Activated CD8-positive, alpha-beta memory T cell treated with anti-CD3 and anti-CD28 coated beads for 48 hours (primary cell): ENCODE measurements at regions not wholly inside any gene's neighbourhood (a gene's known extent, or its start where the extent isn't known, plus 50 kb on each side); places are given as distances from the start of the nearest gene placed in this dataset.

ENCODE experiments used
- DNase-seq, 3 experiments: peaks; one replicate each; pipeline ENCODE4 v3.0.0-alpha.2; 2020; ENCODE audit warnings: low read depth in 2 of 3, low spot score in 2 of 3

DNA sequence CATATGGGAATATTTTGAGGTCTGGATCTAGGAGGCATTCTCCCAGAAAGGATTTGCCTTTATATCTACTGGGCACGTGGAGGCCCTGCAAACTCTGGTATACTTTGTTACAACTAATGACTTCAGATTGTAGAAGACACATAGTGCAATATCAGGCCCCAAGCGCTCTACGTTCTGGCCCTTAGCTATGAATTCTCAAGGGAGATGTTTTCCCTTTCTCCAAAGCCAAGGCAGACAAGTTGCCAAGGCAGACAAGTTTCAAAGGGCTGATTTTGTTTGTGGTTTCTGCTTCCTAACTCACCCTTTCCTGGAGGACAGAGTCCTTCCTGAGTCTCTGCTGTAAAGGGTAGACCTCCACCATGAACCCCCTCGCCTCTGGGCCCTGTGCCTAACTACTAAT is 99.4 kb upstream of the CTTNBP2 start:
- no peak for DNase-seq

DNA sequence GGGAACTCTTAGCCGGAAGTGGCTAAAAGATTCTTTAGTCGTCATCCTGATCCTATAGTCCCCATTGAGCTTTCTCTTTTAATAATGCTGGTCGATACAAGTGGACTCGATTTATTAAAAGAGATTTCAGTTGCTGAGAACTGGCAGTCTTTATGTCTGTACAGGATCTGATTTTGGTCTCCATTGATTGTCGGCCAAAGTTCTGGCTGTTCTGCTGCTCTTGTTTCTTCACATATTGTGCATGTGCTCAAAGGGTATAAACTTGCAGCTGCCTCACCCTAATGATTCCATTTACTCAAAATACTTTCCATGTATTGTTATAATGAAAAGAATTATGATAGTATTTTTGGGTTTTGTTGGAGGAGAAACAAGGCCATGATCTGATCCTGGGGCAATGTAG is 100.7 kb upstream of the CTTNBP2 start:
- no peak for DNase-seq

DNA sequence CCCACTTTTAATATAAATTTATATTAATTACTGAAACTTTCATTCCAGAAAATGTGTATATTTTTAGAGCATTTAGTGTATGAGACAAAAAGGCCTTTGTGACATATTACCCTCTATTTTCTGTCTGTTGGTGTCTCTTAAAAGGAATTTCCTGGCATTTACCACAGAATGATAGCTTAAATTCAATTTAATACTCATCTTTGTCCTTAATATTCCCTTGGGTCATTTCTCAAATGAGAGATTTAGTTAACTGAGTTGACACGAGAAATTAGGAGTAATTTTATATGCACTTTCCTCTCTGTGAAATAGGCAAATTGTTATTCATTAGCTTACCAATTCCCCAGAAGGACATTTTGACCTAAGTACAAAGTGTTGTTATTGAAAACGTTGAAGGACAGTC is 101.7 kb upstream of the CTTNBP2 start:
- DNase-seq, result no peak

DNA sequence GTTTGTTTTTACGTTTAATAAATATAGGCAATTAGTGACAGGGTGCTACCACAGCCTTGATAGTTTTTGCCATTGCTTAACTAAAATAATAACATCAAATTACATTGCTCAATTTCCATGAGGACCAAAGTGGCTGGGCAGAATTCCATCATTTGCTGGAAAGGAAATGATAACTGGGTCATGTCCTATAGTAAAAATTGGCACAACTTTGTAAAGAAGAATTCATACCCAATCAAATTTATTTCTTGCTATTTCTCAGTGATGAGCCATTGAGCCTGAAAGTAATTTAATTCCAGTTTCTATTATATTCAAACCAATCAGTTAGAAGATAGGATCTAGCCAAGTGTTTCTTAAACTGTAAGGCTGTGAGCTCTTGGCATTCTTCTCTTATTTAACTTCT is 102.2 kb upstream of the CTTNBP2 start:
- no peak for DNase-seq

DNA sequence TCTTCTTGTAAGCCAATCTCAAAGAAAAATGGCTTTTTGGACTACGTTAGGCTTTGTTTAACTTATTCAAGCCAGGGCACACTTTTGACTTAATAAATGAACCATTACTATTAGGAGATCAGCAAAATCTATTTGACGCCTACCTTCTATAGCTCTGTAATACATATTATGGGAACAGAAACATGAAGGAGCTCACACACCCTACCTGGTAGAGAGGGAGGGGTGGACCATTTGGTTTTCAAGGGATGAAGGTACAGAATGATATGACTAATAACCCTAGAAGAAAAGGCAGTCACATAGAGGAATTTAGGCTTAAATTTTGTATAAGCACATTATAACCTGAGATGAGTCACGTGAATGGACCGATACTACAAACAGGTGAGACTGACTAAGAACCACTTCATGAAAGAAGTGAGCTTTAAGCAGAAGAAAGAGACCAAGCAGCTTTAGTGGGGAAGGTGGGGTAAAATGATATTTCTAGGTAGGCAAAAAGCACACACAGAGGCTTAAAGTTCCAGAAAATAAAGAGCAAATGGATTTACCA is 106.8 kb upstream of the CTTNBP2 start:
- DNase-seq, result no peak

DNA sequence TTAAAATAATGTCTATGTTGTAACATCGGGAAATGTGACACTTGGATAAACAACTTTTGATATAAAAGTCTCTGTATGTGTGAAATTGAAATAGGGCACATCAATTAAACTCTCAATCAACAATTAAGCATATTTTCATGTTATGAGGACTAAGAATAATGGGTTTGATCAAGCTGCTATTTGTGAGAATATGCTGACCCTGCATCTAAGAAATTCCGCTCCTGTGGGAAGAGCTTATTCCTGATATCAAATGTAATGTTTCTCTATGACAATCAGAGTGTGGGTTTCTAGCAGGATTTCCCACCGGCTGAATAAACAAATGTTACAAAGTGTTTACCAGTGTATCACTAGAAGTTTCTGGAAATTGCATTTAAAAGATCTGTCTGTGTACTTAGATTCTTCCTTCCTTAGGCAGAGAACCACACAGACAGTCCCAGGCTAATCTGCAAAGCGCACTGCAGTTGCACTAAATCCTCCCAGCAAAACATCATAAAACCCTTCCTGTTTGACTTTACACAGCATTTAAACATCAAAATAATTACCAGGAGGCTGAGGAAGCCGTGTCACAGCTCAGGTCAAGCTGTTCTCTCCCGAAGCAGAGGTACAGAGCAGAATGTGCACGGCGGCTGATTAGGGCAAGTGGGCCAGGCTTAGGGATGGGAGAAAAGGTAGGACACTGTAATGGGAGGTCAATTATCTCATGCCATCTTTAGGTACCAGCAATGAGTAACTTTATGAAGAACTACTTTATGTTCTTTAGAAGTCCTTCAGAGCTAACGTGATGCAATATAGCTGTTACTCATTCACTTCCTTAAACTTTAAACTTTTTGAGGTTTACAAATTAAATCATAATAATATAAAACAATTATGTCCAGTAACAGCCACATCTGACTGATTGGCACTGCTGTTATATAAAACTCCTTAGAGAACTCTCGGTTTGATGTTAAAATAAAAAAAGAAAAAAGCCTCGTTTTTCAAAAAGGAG is 109.1 kb upstream of the CTTNBP2 start:
- no peak for DNase-seq

DNA sequence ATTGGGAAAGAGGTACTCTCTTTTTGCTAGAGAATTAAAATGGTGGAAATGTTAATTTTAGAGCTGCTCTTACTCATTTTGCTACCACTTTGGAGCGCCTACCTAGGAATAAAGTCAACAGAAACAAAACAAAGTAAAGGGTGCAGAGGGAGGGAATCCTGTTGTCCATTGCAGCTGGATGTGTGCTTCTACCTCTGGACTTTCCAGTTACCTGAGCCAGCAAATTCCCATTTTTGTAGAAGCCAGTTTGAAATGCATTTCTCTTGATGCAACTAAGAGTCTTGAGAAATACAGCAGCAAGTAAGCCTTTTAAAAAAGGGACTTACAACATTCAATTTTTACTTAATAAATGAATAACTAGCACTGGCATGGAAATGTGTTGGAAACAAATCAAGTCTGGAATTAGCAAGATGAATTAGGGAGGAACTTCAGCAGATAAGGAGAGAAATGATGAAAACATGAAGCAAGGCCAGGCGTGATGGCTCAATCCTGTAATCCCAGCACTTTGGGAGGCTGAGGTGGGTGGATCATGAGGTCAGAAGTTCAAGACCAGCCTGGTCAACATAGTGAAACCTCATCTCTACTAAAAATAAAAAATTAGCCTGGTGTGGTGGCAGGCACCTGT is 113.5 kb upstream of the CTTNBP2 start:
- DNase-seq, result no peak

DNA sequence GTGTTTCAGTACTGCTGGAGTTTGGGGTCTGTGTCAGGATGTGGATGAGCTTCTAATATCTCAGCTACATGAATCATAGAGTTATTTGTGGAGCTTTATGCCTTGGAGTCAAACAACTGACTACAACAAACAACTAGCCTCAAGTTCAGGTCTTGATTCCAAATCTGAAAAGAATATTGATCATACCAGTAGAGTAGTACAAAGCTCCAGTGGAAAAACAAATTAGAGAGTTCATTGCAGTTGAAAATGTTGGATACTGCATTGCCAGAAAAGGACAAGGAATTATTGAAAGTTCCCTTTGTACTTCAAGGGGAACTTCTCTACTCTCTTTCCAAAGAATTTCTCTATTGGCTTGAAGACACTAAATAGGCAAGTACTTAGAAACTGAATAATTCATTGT is 117.6 kb upstream of the CTTNBP2 start:
- DNase-seq, result no peak

DNA sequence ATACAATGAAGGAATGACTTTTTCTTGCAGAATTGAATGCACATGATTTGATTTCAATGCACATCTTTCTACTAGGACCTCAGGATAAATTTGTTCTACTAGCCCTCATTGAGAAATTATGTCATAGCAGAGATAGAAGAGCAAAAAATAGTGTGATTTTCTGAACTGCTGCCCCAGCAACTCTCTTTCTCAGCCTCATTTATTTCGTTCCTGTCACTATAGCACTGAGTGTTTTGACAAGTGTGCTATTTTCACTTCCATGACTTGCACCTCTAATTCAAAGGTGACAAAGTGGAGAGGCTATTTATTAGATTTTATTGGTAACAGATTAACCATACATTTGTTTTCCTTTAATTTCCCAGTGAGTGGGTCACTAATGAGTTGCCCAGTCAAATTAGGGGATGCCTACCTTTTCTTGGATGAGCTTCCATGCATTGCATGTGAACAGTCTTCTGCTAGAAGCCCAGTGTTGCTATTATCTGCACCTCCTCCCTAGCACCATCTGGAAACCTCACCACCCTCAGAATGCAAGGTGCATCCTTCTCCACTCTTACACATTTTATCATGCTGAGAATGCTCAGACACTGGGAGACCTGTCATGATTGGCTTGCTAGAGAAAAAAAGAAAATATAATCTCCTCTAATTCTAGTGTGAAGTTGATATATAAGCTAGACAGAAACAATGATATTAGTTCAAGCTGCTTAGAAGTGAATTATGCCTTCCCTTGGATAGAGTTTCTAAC is 119.6 kb upstream of the CTTNBP2 start:
- DNase-seq, result no peak

DNA sequence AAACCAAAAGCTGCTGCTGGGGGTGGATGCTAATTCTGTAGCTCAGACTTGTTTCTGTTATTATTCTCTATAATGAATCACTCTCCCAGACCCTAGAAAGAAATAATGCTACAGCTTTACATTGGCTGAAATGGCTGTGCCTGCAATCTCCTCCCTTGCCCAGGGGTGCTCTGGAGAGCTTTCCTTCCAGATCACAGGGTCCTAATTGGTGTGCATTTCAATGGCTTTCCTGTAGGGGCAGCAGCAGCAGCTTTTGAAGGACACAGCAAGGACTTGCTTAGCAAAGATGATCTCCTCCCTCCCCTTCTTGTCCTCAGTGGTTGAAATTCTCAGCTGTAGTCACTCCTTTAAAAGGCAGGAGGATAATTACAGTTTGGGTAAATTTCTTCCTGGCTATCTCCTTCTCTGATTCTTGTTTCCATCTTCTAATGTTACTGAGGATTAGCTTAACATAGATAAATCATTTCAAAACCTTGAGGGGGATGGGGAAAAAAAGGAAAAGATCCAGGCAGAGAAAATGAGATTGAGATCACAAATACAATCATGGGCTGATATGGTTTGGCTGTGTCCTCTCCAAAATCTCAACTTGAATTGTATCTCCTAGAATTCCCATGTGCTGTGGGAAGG is 120.2 kb upstream of the CTTNBP2 start:
- no peak for DNase-seq

DNA sequence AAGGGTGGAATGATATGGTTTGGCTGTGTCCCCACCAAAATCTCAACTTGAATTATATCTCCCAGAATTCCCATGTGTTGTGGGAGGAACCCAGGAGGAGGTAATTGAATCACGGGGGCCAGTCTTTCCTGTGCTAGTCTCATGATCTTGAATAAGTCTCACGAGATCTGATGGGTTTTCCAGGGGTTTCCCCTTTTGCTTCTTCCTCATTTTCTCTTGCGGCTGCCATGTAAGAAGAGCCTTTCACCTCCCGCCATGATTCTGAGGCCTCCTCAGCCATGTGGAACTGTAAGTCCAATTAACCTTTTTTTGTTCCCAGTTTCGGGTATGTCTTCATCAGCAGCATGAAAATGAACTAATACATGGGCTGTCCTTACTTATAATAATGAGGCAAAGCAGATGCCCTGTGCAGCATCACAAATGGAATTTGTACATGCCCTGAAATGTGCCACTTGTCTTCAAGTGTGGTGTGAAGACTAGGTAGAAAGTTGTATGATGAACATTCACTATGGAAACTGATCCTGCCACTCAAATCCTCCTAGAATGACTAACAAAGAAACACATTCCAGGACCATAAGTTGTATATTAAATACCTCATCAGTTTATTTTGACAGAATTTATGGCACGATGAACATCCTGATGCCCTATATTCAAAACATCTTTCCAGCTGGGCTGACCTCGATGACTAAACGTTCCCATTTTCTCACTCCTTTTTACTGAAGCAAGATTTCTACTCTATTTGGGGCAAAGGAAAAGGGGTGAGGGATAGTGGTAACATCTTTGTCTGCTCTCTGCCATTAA is 122.8 kb upstream of the CTTNBP2 start:
- DNase-seq, result no peak

DNA sequence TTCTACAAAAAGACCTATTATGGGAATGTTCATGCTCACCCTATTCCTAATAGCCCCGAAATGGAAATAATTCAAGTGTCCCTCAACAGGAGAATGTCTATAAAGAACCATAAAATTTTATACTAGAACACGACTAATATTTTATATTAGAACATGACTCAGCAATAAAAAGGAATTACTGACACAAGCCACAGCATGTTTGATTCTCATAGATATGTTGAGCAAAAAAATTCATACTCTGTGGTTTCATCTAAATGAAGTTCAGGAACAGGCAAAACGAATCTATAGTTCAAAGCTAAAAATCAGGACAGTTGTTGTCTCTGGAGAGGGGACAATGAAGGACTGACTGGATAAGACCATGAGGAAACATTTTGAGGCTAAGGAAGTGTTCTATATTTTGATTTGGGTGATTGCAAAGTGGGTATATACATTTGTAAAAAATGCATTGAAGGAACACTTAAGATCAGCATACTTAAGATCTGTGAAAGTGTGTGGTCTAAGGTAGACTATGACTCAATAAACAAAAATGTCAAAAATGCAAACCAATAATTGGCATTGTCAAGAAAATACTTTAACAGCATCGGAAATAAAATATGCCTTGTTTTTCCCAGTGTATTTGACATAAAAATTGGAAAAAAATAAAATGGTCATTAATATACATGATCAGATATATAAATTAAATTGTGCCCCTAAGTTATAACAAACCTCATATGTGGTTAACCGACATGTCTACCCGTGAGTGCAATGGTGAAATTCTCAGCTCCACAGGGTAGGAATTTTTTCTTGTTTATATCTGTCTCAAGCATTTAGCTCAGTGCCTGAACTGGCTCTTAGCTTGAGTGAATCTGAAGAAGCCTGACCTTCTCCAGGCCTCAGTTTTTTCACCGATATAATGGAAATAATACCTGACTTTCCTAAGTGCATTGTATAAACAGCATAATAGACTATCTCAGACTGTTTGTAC is 124.9 kb upstream of the CTTNBP2 start:
- DNase-seq, result no peak

DNA sequence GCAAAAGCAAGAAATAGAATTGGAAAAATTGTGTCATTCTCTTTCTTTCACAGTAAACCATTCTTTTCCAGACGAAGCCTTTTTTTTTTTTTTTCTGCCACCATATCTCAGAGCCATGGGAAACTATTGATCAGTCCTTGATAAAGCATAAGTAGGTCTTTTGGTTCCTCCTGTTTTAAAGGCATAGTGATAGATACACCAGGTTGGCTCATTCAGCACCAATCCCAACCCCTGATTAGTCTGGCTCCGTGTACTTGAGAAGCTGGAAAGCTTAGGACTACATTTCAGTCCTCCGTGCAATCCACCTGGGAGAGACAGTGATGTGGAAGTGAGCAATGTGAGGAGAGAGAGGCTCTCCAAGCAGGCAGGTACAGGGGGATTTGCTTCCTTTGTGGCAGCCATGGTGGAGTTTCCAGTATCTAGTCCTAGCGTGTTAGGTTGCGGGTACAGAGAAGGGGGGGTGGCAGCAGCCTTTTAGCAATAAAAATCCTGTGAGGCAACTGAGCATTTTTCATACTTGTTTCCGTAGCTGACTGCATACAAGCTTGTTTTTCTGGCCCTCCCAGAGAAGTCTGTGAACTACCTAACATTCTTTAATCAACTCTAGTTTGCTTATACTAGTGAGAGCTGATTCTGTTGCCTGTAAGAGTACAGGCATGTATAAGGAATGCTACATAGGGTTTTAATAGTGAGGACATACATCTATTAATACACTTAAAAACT is 127.4 kb upstream of the CTTNBP2 start:
- no peak for DNase-seq

DNA sequence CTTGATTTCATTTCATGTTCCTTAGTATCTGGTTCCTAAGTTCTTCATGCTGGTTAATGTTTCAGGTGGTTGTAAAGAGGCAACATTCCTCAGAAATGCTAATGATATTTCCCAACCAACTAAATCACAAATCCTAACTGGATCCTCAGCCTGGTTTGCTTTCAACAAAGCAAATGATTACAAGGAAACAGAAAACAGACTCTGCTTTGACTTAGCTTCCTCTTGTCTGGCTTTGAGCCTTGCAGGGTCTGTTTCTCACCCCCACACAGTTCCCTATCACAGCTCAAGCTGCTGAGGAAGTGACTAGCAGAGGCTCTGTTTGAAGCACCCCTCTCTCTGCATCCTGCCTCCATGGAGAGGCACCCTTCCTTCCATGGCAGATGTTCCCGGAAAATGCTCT is 130.2 kb upstream of the CTTNBP2 start:
- no peak for DNase-seq

DNA sequence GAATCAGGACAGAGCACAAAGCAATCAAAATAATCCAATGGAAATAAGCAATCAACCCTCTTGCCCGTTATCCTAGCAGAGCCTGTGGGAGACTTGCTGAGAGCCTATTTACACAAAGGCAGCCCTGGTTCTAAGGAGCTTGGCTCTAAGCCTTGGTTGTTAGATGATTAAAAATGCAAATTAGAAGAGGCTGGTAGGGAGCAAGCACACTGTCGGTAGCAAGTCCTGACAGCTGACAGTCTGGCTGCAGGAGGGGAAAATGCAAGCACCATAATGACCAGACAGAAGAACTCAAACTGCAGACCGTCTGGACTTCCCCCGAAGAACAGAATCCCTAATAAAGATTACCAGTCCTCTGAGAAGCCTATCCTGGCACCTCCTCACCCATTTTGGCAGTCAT is 131.8 kb upstream of the CTTNBP2 start:
- DNase-seq, result no peak

DNA sequence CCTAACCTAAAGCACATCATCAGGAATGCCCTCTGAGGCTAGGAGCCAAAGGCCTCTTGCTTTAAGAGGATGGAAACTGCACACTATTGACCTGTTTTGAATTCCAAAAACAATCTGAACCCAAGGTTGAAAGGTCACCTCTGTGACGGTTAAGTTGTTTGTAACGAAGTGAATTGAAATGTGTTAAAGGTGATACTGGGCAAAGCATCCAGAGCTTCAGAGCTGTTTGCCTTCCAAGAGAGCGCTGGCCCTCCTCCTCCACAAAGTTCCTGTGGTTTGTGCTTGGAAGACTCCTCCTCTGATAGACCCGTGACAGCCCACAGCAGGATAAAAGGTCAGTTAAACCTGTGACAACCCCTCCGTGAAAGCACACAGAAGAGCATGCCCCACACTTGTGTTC is 133.7 kb upstream of the CTTNBP2 start:
- DNase-seq, result no peak

DNA sequence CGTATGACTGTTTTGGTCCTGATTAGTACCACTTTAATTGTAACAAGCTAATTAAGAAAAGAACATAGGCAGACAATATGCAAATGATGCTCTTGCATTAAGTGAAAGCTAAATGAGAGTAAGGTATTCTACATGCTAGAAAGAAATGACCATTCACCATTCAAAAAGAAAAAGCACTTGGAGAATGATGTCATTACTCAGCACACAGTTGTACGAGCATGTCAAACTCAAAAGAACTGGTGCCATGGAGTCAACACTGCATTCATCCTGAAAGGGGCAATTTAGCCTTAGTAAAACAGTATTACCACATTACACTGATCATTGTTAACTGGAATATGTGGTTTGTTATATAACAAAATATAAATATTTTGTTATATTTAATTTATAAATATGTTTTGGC is 136.2 kb upstream of the CTTNBP2 start:
- DNase-seq, result no peak

DNA sequence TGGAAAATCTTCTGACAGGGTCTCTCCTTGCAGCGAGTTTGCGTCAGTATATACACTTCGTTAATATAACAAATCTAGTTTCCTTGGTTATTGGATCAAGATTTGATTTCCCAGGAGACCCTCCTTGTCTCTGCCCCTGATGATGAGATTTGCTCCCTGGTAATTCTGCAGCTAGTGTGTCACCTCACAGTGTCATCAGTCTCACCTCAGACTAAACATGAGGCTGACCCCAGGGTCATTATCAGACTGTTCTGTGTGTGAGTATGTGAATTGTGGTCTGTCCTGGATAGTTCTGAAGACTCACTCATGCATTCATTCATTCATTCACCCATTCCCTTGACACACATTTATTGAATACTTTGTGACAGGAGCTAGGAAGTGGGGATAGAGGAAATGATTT is 138.4 kb upstream of the CTTNBP2 start:
- DNase-seq, result no peak
